Mucosa of gallbladder (tissue), 1 donor: ENCODE measurements at regions not wholly inside any gene's neighbourhood (a gene's known extent, or its start where the extent isn't known, plus 50 kb on each side); places are given as distances from the start of the nearest gene placed in this dataset.
"Not testable (repeated sequence)": the region's sequence is repeated elsewhere in the genome, so short reads cannot be mapped to it uniquely, and the experiment has no call there.

ENCODE experiments used
- DNase-seq: peaks from one replicate; pipeline ENCODE4 v3.0.0-alpha.2; 2020; ENCODE audit warnings: low spot score
- donor health status: DM: no; HTN: no; CAD: no.

- DNase-seq: no peak
Observed at GRCh38 chr4:3865986-3866812, 100.0 kb downstream of the ADRA2C start.

- DNase-seq: no peak
Observed at GRCh38 chr4:3866813-3867129, 100.6 kb downstream of the ADRA2C start.

- DNase-seq: no peak
Observed at GRCh38 chr4:3867403-3868100, 101.4 kb downstream of the ADRA2C start.

- DNase-seq: no peak
Observed at GRCh38 chr4:3868211-3869173, 102.3 kb downstream of the ADRA2C start.

GRCh38 chr4:3869174-3869572, 103.0 kb downstream of the ADRA2C start:
- DNase-seq: no peak

- no peak for DNase-seq
Observed at GRCh38 chr4:3869661-3870566, 103.7 kb downstream of the ADRA2C start.

GRCh38 chr4:3870567-3870962, 104.4 kb downstream of the ADRA2C start:
- DNase-seq: no peak

GRCh38 chr4:3871181-3871852, 105.1 kb downstream of the ADRA2C start:
- no peak for DNase-seq

- no peak for DNase-seq
Observed at GRCh38 chr4:3871881-3872833, 106.0 kb downstream of the ADRA2C start.

GRCh38 chr4:3872834-3873313, 106.7 kb downstream of the ADRA2C start:
- no peak for DNase-seq

- DNase-seq: no peak
Observed at GRCh38 chr4:3873408-3874027, 107.3 kb downstream of the ADRA2C start.

GRCh38 chr4:3874028-3874415, 107.8 kb downstream of the ADRA2C start:
- no peak for DNase-seq

GRCh38 chr4:3874525-3875110, 108.4 kb downstream of the ADRA2C start:
- no peak for DNase-seq

GRCh38 chr4:3875466-3875865, 109.3 kb downstream of the ADRA2C start:
- no peak for DNase-seq

- DNase-seq: not testable (repeated sequence)
Observed at GRCh38 chr4:3876057-3876845, 110.1 kb downstream of the ADRA2C start.

- DNase-seq: no peak
Observed at GRCh38 chr4:3877236-3877635, 111.1 kb downstream of the ADRA2C start.

- no peak for DNase-seq
Observed at GRCh38 chr4:3877868-3878267, 111.7 kb downstream of the ADRA2C start.

GRCh38 chr4:3878678-3879077, 112.5 kb downstream of the ADRA2C start:
- DNase-seq: no peak
